ENCODE measurements at regions not wholly inside any gene's neighbourhood (a gene's known extent, or its start where the extent isn't known, plus 50 kb on each side); places are given as distances from the start of the nearest gene placed in this dataset.

DNA sequence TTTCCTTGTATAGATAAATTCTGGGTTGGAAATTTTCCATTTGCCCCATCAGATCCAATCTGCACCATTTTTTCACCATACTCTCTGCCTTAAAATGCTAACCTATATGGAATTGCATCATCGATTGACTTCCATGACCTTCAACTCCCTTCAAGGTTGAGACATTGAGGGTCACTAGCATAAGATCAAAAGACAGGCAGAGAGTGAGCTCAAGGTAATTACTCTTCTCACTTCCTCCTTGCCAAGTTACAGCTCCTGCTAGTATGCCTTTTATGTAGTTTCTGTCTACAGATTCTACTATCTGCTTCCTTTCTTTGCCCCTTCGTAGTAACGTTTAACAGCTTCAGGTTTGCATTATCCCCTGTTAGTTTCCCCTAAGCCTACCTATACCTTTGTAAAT is 1127.7 kb upstream of the LRRTM3 start:
- no peaks in the 10 kb centered on the region for H3K27me3 ChIP-seq (ENCODE audit: control insufficient read depth, insufficient read depth, low read length)
- no peaks in the 10 kb centered on the region for H3K36me3 ChIP-seq (ENCODE audit: control insufficient read depth, insufficient read depth, low read length)
- H3K4me3 ChIP-seq (ENCODE audit: low read depth, low read length), result no peak overlapping the region
- TF ChIP-seq, protein P1, sequence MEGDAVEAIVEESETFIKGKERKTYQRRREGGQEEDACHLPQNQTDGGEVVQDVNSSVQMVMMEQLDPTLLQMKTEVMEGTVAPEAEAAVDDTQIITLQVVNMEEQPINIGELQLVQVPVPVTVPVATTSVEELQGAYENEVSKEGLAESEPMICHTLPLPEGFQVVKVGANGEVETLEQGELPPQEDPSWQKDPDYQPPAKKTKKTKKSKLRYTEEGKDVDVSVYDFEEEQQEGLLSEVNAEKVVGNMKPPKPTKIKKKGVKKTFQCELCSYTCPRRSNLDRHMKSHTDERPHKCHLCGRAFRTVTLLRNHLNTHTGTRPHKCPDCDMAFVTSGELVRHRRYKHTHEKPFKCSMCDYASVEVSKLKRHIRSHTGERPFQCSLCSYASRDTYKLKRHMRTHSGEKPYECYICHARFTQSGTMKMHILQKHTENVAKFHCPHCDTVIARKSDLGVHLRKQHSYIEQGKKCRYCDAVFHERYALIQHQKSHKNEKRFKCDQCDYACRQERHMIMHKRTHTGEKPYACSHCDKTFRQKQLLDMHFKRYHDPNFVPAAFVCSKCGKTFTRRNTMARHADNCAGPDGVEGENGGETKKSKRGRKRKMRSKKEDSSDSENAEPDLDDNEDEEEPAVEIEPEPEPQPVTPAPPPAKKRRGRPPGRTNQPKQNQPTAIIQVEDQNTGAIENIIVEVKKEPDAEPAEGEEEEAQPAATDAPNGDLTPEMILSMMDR (IDR thresholded peaks at IDR 0.05; ENCODE audit: insufficient read depth, low read length, poor library complexity, severe bottlenecking), result no peak
- DNase-seq (ENCODE audit: low read depth), result no peak

DNA sequence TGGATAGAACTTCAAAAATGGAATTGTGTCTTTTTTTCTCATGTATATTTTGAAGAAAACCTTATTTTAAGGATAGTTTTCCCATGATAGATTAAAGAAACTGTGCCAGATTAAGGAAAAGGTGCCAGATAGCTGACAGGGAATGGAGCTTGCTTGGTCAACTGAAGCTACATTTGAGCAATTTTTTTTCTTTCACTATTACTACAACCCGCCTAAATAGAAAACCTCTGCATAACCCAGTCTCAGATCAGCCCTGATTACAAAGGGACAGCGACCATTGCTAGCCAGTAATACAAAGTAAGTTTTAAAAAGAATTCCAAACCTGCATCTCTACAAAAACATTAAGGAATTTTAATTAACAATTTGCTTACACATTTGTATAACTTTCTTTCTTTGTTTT is 1123.4 kb upstream of the LRRTM3 start:
- DNase-seq (ENCODE audit: low read depth), result no peak
- H3K36me3 ChIP-seq (ENCODE audit: control insufficient read depth, insufficient read depth, low read length), result no peaks in the 10 kb centered on the region
- TF ChIP-seq, protein P1 (IDR thresholded peaks at IDR 0.05; ENCODE audit: insufficient read depth, low read length, poor library complexity, severe bottlenecking), result no peak
- H3K27me3 ChIP-seq (ENCODE audit: control insufficient read depth, insufficient read depth, low read length), result no peaks in the 10 kb centered on the region
- H3K4me3 ChIP-seq (ENCODE audit: low read depth, low read length), result no peak overlapping the region

GRCh38 chr10:65805511-65805910 is 1120.3 kb upstream of the LRRTM3 start:
- TF ChIP-seq, protein P1 (IDR thresholded peaks at IDR 0.05; ENCODE audit: insufficient read depth, low read length, poor library complexity, severe bottlenecking), result no peak
- DNase-seq (ENCODE audit: low read depth), result no peak
- no peaks in the 10 kb centered on the region for H3K36me3 ChIP-seq (ENCODE audit: control insufficient read depth, insufficient read depth, low read length)
- no peak overlapping the region for H3K4me3 ChIP-seq (ENCODE audit: low read depth, low read length)
- no peaks in the 10 kb centered on the region for H3K27me3 ChIP-seq (ENCODE audit: control insufficient read depth, insufficient read depth, low read length)

- no peaks in the 10 kb centered on the region for H3K27me3 ChIP-seq (ENCODE audit: control insufficient read depth, insufficient read depth, low read length)
- DNase-seq (ENCODE audit: low read depth), result no peak
- TF ChIP-seq, protein P1 (IDR thresholded peaks at IDR 0.05; ENCODE audit: insufficient read depth, low read length, poor library complexity, severe bottlenecking), result no peak
- no peak overlapping the region for H3K4me3 ChIP-seq (ENCODE audit: low read depth, low read length)
- H3K36me3 ChIP-seq (ENCODE audit: control insufficient read depth, insufficient read depth, low read length), result no peaks in the 10 kb centered on the region
Observed at GRCh38 chr10:65805993-65806392, 1119.8 kb upstream of the LRRTM3 start.

- TF ChIP-seq, protein P1 (IDR thresholded peaks at IDR 0.05; ENCODE audit: insufficient read depth, low read length, poor library complexity, severe bottlenecking), result no peak
Observed at GRCh38 chr10:65808687-65809333, 1117.0 kb upstream of the LRRTM3 start.

GRCh38 chr10:65811931-65812525 is 1113.8 kb upstream of the LRRTM3 start:
- no peak for DNase-seq (ENCODE audit: low read depth)
- Histone ChIP-seq H3K4me3 (ENCODE audit: low read depth, low read length) (no peak overlapping the region), H3K36me3 (ENCODE audit: control insufficient read depth, insufficient read depth, low read length) (no peaks in the 10 kb centered on the region), H3K27me3 (ENCODE audit: control insufficient read depth, insufficient read depth, low read length) (no peaks in the 10 kb centered on the region)
- TF ChIP-seq, protein P1 (IDR thresholded peaks at IDR 0.05; ENCODE audit: insufficient read depth, low read length, poor library complexity, severe bottlenecking), result no peak

More at GRCh38 chr10:65808687-65809333, 1117.0 kb upstream of the LRRTM3 start:
- no peaks in the 10 kb centered on the region for H3K36me3 ChIP-seq (ENCODE audit: control insufficient read depth, insufficient read depth, low read length)
- no peaks in the 10 kb centered on the region for H3K27me3 ChIP-seq (ENCODE audit: control insufficient read depth, insufficient read depth, low read length)
- H3K4me3 ChIP-seq (ENCODE audit: low read depth, low read length), result no peak overlapping the region
- DNase-seq (ENCODE audit: low read depth), result no peak

All from kidney epithelial cell (primary cell).